ENCODE measurements at regions not wholly inside any gene's neighbourhood (a gene's known extent, or its start where the extent isn't known, plus 50 kb on each side); places are given as distances from the start of the nearest gene placed in this dataset.

- no peak for ATAC-seq
- no peak for DNase-seq (ENCODE audit: low spot score)
Observed at GRCh38 chr3:74059923-74060600, 435.3 kb upstream of the PDZRN3 start.

- DNase-seq (ENCODE audit: low spot score) (no peak), ATAC-seq (no peak)
Observed at GRCh38 chr3:74059301-74059922, 434.7 kb upstream of the PDZRN3 start.

- ATAC-seq (no peak), DNase-seq (ENCODE audit: low spot score) (no peak)
Observed at GRCh38 chr3:74057169-74057568, 432.4 kb upstream of the PDZRN3 start.

GRCh38 chr3:74055061-74055460, 430.3 kb upstream of the PDZRN3 start:
- no peak for DNase-seq (ENCODE audit: low spot score)
- no peak for ATAC-seq

- ATAC-seq (no peak), DNase-seq (ENCODE audit: low spot score) (no peak)
Observed at GRCh38 chr3:74054566-74054965, 429.8 kb upstream of the PDZRN3 start.

GRCh38 chr3:74053970-74054516, 429.3 kb upstream of the PDZRN3 start:
- ATAC-seq = no peak
- no peak for DNase-seq (ENCODE audit: low spot score)

- DNase-seq (ENCODE audit: low spot score) = no peak
- no peak for ATAC-seq
Observed at GRCh38 chr3:74049444-74049843, 424.7 kb upstream of the PDZRN3 start.

- ATAC-seq = no peak
- no peak for DNase-seq (ENCODE audit: low spot score)
Observed at GRCh38 chr3:74048699-74049098, 424.0 kb upstream of the PDZRN3 start.

GRCh38 chr3:74045000-74045399, 420.3 kb upstream of the PDZRN3 start:
- DNase-seq (ENCODE audit: low spot score) (no peak), ATAC-seq (no peak)

GRCh38 chr3:74041068-74041675, 416.4 kb upstream of the PDZRN3 start:
- ATAC-seq = no peak

GRCh38 chr3:74039105-74039504, 414.4 kb upstream of the PDZRN3 start:
- no peak for ATAC-seq
- no peak for DNase-seq (ENCODE audit: low spot score)

More at GRCh38 chr3:74041068-74041675, 416.4 kb upstream of the PDZRN3 start:
- no peak for DNase-seq (ENCODE audit: low spot score)

GRCh38 chr3:74036568-74036967, 411.8 kb upstream of the PDZRN3 start:
- no peak for DNase-seq (ENCODE audit: low spot score)
- no peak for ATAC-seq

GRCh38 chr3:74036102-74036501, 411.4 kb upstream of the PDZRN3 start:
- ATAC-seq = no peak
- DNase-seq (ENCODE audit: low spot score) = no peak

GRCh38 chr3:74033806-74034205, 409.1 kb upstream of the PDZRN3 start:
- no peak for DNase-seq (ENCODE audit: low spot score)
- ATAC-seq = no peak

GRCh38 chr3:74033381-74033780, 408.6 kb upstream of the PDZRN3 start:
- DNase-seq (ENCODE audit: low spot score) = no peak
- no peak for ATAC-seq

- DNase-seq (ENCODE audit: low spot score) (no peak), ATAC-seq (no peak)
Observed at GRCh38 chr3:74027121-74027520, 402.4 kb upstream of the PDZRN3 start.

GRCh38 chr3:74023395-74023794, 398.7 kb upstream of the PDZRN3 start:
- DNase-seq (ENCODE audit: low spot score) (no peak), ATAC-seq (no peak)

GRCh38 chr3:74021449-74021848, 396.7 kb upstream of the PDZRN3 start:
- no peak for DNase-seq (ENCODE audit: low spot score)

GRCh38 chr3:74009961-74010844, 385.5 kb upstream of the PDZRN3 start:
- no peak for DNase-seq (ENCODE audit: low spot score)
- ATAC-seq = no peak

More at GRCh38 chr3:74021449-74021848, 396.7 kb upstream of the PDZRN3 start:
- ATAC-seq = no peak

- DNase-seq (ENCODE audit: low spot score) (no peak), ATAC-seq (no peak)
Observed at GRCh38 chr3:74004386-74004785, 379.6 kb upstream of the PDZRN3 start.

- DNase-seq (ENCODE audit: low spot score) (no peak), ATAC-seq (no peak)
Observed at GRCh38 chr3:74003734-74004133, 379.0 kb upstream of the PDZRN3 start.

All from left lobe of liver (tissue), 2 donors.